SK-N-SH treated with all-trans-retinoic acid at 6 μM for 48 hours (cell line): ENCODE measurements at regions not wholly inside any gene's neighbourhood (a gene's known extent, or its start where the extent isn't known, plus 50 kb on each side); places are given as distances from the start of the nearest gene placed in this dataset.

Source experiments
- ARNTL ChIP-seq: fragments of 450-650 bp; formaldehyde crosslinking; IDR thresholded peaks from 2 replicates; pipeline ENCODE4 v1.5.0; 2020; ENCODE audit warnings: low read depth, mild to moderate bottlenecking, moderate library complexity, borderline replicate concordance
- PPARA ChIP-seq: fragments of 250-450 bp; sonication (Bioruptor Pico); IDR thresholded peaks from 2 replicates; pipeline ENCODE4 v1.5.0; 2020; ENCODE audit warnings: mild to moderate bottlenecking, borderline replicate concordance

DNA sequence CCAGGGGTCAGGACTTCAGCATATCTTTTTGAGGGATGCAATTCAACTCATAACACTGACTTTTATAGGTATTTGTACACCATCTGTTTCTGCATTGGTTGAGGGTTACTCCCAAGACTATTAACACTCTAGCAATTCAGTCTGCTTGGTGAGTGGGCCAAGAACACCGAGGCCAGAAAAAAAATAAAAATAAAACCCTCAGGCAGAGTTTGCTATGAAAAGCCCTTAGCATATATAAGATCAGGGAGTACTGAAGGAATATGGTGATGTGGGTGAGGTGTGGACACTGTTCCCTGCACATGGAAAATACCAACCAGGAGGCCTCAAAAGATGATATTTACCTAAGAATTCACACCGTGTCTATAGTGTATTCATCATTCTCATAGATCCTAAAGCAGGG lies 383.2 kb upstream of the UBE2E3 start:
- no peak for TF ChIP-seq PPARA (CRISPR knock-in tag)
- TF ChIP-seq ARNTL (CRISPR knock-in tag): no peak
